Bronchial epithelial cell (primary cell): ENCODE measurements at regions not wholly inside any gene's neighbourhood (a gene's known extent, or its start where the extent isn't known, plus 50 kb on each side); places are given as distances from the start of the nearest gene placed in this dataset.
A peak's percentile ranks its signal among the peaks of the same experiment; 100 is the strongest.

Experiments used
- DNase-seq: peaks from one replicate; pipeline ENCODE4 v3.0.0-alpha.2; 2010; ENCODE audit warnings: low read depth
- FAIRE-seq: peaks from 2 replicates; lab custom pipeline; 2011; peaks lifted over from hg19 to GRCh38; lab: Jason Lieb, UNC
- H3K27me3 ChIP-seq: 2 replicates; pipeline ENCODE4 v1.5.1; 2011; ENCODE audit warnings: low read length; ENCODE audit not compliant: control insufficient read depth, insufficient read depth
- H3K36me3 ChIP-seq: 2 replicates; pipeline ENCODE4 v1.5.1; 2011; ENCODE audit warnings: low read length; ENCODE audit not compliant: control insufficient read depth, insufficient read depth
- H3K4me3 ChIP-seq: 2 replicates; pipeline ENCODE4 v1.5.1; 2011; ENCODE audit warnings: mild to moderate bottlenecking, low read depth, low read length, control low read depth
- CTCF ChIP-seq: IDR thresholded peaks from 2 replicates; pipeline ENCODE4 v1.5.1; 2011; ENCODE audit warnings: mild to moderate bottlenecking, moderate library complexity, low read length, control low read depth, inconsistent platforms; ENCODE audit not compliant: insufficient read depth, severe bottlenecking

DNA sequence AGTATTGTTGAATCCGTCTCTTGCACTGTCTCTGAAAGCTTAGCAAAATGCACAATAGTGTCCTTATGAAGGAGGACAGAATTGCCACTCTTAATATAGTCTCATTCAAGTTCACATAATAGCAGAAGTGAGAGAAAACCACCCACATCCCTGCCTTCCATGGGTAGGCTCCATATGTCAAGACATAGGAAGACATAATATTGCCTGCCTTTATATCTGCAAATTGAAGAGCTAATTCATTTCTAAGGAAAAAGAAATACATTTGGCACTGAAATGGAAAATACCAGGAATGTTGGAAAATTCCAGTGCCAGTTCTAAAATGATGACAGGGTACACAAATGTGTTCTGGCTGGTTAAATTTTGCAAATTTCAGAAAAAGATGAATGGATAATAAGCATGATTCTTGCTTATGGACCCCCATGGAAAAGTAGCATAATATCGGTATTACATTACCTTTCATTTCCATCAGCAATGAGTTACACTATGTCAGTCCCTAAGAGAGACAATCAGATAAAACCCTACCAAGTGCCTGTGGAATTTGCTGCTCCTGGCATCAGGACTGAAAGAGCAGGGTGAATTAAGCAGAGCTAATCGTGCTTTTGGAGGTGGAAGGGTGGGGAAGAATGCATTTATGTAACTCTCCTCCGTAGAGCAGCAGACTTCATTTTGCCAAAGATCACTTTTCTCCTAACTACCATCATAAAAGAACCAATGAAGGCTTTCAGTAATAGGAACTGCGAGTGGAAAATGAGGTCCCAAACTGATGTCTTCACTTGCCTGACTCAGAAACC is 312.6 kb downstream of the FGFR2 start:
- no peak overlapping the region for H3K4me3 ChIP-seq
- no peak for TF ChIP-seq CTCF
- H3K27me3 ChIP-seq: no peaks in the 10 kb centered on the region
- no peaks in the 10 kb centered on the region for H3K36me3 ChIP-seq
- DNase-seq: no peak
- FAIRE-seq: peak; percentile 89

GRCh38 chr10:121288011-121288410 is 310.2 kb downstream of the FGFR2 start:
- TF ChIP-seq CTCF: no peak
- Histone ChIP-seq H3K36me3 (no peaks in the 10 kb centered on the region), H3K27me3 (peaks cover 1% of the 10 kb centered on the region), H3K4me3 (no peak overlapping the region)
- DNase-seq (peak; percentile 71), FAIRE-seq (peak; percentile 80)

GRCh38 chr10:121288864-121289661 is 309.2 kb downstream of the FGFR2 start:
- TF ChIP-seq CTCF: no peak
- DNase-seq: no peak
- H3K36me3 ChIP-seq: no peaks in the 10 kb centered on the region
- H3K27me3 ChIP-seq: peaks cover 3% of the 10 kb centered on the region
- H3K4me3 ChIP-seq: no peak overlapping the region
- no peak for FAIRE-seq

- no peak for TF ChIP-seq CTCF
- DNase-seq (no peak), FAIRE-seq (peak; percentile 13)
- H3K27me3 ChIP-seq: peaks cover 3% of the 10 kb centered on the region
- no peak overlapping the region for H3K4me3 ChIP-seq
- no peaks in the 10 kb centered on the region for H3K36me3 ChIP-seq
Measured at GRCh38 chr10:121289800-121290199, 308.4 kb downstream of the FGFR2 start.

DNA sequence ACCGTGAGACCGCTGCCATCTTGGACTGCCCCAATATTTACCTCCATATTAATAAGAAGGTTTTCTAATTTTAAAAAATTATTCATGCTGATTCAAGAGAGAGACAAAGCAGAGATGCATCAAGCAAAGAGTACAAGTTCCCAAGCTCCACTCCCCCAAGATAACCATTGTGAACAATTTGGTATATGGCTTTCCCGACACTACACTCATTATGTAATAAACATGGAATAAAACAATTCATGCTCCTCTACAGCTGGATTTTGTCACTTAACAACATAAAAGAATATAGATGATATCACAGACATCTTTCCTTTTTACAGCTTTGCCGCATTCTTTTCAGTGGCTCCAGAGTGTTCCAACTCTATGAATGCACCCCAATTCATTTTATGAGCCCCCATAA is 307.6 kb downstream of the FGFR2 start:
- Histone ChIP-seq H3K4me3 (no peak overlapping the region), H3K36me3 (no peaks in the 10 kb centered on the region), H3K27me3 (peaks cover 3% of the 10 kb centered on the region)
- DNase-seq (no peak), FAIRE-seq (no peak)
- TF ChIP-seq CTCF: no peak
